Right lobe of liver (tissue), 4 donors: ENCODE measurements at regions not wholly inside any gene's neighbourhood (a gene's known extent, or its start where the extent isn't known, plus 50 kb on each side); places are given as distances from the start of the nearest gene placed in this dataset.
"Not testable (repeated sequence)": the region's sequence is repeated elsewhere in the genome, so short reads cannot be mapped to it uniquely, and the experiment has no call there.

Experiments
- POLR2A ChIP-seq: fragments of 450-650 bp; IDR thresholded peaks from one replicate; pipeline ENCODE4 v1.6.1; 2017; ENCODE audit warnings: antibody characterized with exemption, mild to moderate bottlenecking
- TF ChIP-seq, protein P1 (sequence below), 4 donors: fragments of 200-600 bp in 3 of 4; fragments of 450-650 bp in 1 of 4; IDR thresholded peaks; one replicate each; pipeline versions ENCODE4 v1.5.1 to v1.8.0; 2016 to 2022; ENCODE audit warnings: antibody characterized with exemption in 4 of 4, mild to moderate bottlenecking in 2 of 4
- donor health status: DM: no; HTN: no; CAD: no.
- donor health status: DM: no; HTN: no; CAD: no.
- donor health status: DM: no; HTN: yes; CAD: no.

DNA sequence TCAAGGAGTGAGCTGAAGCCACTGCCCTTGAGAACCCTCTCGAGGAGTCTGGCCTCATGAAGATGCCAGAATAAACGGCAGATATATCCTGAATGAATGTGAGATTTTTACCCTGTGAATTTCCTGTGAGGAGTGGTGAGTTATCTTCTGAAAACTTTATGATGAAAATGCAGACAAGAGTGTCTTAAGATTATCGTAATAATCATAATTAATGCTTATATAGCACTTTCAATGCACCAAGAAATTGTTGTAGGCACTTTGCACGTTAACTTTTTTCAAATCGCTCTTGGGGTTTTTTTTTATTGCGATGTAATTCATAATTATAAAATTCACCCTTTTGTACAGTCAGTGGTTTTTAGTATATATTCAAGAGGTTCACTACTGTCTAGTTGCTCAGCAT is 2924.6 kb upstream of the OR11H1 start:
- TF ChIP-seq, protein P1, sequence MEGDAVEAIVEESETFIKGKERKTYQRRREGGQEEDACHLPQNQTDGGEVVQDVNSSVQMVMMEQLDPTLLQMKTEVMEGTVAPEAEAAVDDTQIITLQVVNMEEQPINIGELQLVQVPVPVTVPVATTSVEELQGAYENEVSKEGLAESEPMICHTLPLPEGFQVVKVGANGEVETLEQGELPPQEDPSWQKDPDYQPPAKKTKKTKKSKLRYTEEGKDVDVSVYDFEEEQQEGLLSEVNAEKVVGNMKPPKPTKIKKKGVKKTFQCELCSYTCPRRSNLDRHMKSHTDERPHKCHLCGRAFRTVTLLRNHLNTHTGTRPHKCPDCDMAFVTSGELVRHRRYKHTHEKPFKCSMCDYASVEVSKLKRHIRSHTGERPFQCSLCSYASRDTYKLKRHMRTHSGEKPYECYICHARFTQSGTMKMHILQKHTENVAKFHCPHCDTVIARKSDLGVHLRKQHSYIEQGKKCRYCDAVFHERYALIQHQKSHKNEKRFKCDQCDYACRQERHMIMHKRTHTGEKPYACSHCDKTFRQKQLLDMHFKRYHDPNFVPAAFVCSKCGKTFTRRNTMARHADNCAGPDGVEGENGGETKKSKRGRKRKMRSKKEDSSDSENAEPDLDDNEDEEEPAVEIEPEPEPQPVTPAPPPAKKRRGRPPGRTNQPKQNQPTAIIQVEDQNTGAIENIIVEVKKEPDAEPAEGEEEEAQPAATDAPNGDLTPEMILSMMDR (IDR thresholded peaks at IDR 0.05): not testable (repeated sequence)
- not testable (repeated sequence) for TF ChIP-seq POLR2A
